GM12865 (cell line): ENCODE measurements at regions not wholly inside any gene's neighbourhood (a gene's known extent, or its start where the extent isn't known, plus 50 kb on each side); places are given as distances from the start of the nearest gene placed in this dataset.

Experiments used
- DNase-seq: peaks from one replicate; pipeline ENCODE4 v3.0.0; 2010; ENCODE audit warnings: low read depth
- H3K4me3 ChIP-seq: 2 replicates; pipeline ENCODE4 v1.5.1; 2011; ENCODE audit warnings: mild to moderate bottlenecking, low read depth, low read length, control low read depth
- CTCF ChIP-seq: IDR thresholded peaks from 2 replicates; pipeline ENCODE4 v1.5.1; 2011; ENCODE audit warnings: low read length, control low read depth, low read depth, inconsistent platforms; ENCODE audit not compliant: insufficient read depth; ENCODE audit errors: missing control alignments

- TF ChIP-seq CTCF = no peak
- no peak for DNase-seq
- no peak overlapping the region for H3K4me3 ChIP-seq
Observed at GRCh38 chr13:106107061-106107460, 428.4 kb downstream of the EFNB2 start.

- TF ChIP-seq CTCF = no peak
- H3K4me3 ChIP-seq = no peak overlapping the region
- no peak for DNase-seq
Observed at GRCh38 chr13:106105153-106105552, 430.3 kb downstream of the EFNB2 start.

GRCh38 chr13:106104281-106104901, 431.1 kb downstream of the EFNB2 start:
- H3K4me3 ChIP-seq = no peak overlapping the region
- DNase-seq = no peak
- TF ChIP-seq CTCF = no peak

- no peak for DNase-seq
- TF ChIP-seq CTCF = no peak
- H3K4me3 ChIP-seq = no peak overlapping the region
Observed at GRCh38 chr13:106103779-106104178, 431.7 kb downstream of the EFNB2 start.

- H3K4me3 ChIP-seq = no peak overlapping the region
- DNase-seq = no peak
- no peak for TF ChIP-seq CTCF
Observed at GRCh38 chr13:106102786-106103185, 432.7 kb downstream of the EFNB2 start.

GRCh38 chr13:106101201-106101600, 434.3 kb downstream of the EFNB2 start:
- no peak for DNase-seq
- no peak for TF ChIP-seq CTCF
- H3K4me3 ChIP-seq = no peak overlapping the region
